ENCODE measurements at regions not wholly inside any gene's neighbourhood (a gene's known extent, or its start where the extent isn't known, plus 50 kb on each side); places are given as distances from the start of the nearest gene placed in this dataset.
A peak's percentile ranks its signal among the peaks of the same experiment; 100 is the strongest.

- Histone ChIP-seq H3K9ac (ENCODE audit: low read length) (no peak overlapping the region), H3K36me3 (ENCODE audit: control insufficient read depth, insufficient read depth, low read length, severe bottlenecking) (no peaks in the 10 kb centered on the region), H3K27me3 (replicated peaks; ENCODE audit: control insufficient read depth, insufficient read depth, low read length) (no peaks in the 10 kb centered on the region), H3K4me1 (ENCODE audit: control insufficient read depth, insufficient read depth, low read length) (peaks cover 5% of the 10 kb centered on the region), H3K9me3 (ENCODE audit: control insufficient read depth, low read length) (no peaks in the 10 kb centered on the region), H3K4me3 (ENCODE audit: low read length) (no peak overlapping the region)
- no peak for DNase-seq (ENCODE audit: low read depth)
These were observed 979.5 kb upstream of the TENM4 start for GRCh38 chr11:80420374-80420773.

- DNase-seq (ENCODE audit: low read depth) = no peak
- peaks cover 14% of the 10 kb centered on the region for H3K4me1 ChIP-seq (ENCODE audit: control insufficient read depth, insufficient read depth, low read length)
- H3K9me3 ChIP-seq (ENCODE audit: control insufficient read depth, low read length) = no peaks in the 10 kb centered on the region
- no peaks in the 10 kb centered on the region for H3K27me3 ChIP-seq (replicated peaks; ENCODE audit: control insufficient read depth, insufficient read depth, low read length)
- no peak overlapping the region for H3K9ac ChIP-seq (ENCODE audit: low read length)
- no peak overlapping the region for H3K4me3 ChIP-seq (ENCODE audit: low read length)
- no peaks in the 10 kb centered on the region for H3K36me3 ChIP-seq (ENCODE audit: control insufficient read depth, insufficient read depth, low read length, severe bottlenecking)
These were observed 976.9 kb upstream of the TENM4 start for GRCh38 chr11:80417681-80418080.

- DNase-seq (ENCODE audit: low read depth) = no peak
- H3K27me3 ChIP-seq (replicated peaks; ENCODE audit: control insufficient read depth, insufficient read depth, low read length) = no peaks in the 10 kb centered on the region
- H3K9me3 ChIP-seq (ENCODE audit: control insufficient read depth, low read length) = peaks cover 3% of the 10 kb centered on the region
- H3K4me1 ChIP-seq (ENCODE audit: control insufficient read depth, insufficient read depth, low read length) = peaks cover 14% of the 10 kb centered on the region
- H3K36me3 ChIP-seq (ENCODE audit: control insufficient read depth, insufficient read depth, low read length, severe bottlenecking) = no peaks in the 10 kb centered on the region
- H3K4me3 ChIP-seq (ENCODE audit: low read length) = peak overlapping the region; percentile 40
- no peak overlapping the region for H3K9ac ChIP-seq (ENCODE audit: low read length)
These were observed 974.8 kb upstream of the TENM4 start for GRCh38 chr11:80415580-80415979.

- H3K9ac ChIP-seq (ENCODE audit: low read length) = no peak overlapping the region
- no peaks in the 10 kb centered on the region for H3K36me3 ChIP-seq (ENCODE audit: control insufficient read depth, insufficient read depth, low read length, severe bottlenecking)
- H3K4me3 ChIP-seq (ENCODE audit: low read length) = peak overlapping the region; percentile 40
- no peak for DNase-seq (ENCODE audit: low read depth)
- no peaks in the 10 kb centered on the region for H3K27me3 ChIP-seq (replicated peaks; ENCODE audit: control insufficient read depth, insufficient read depth, low read length)
- peaks cover 3% of the 10 kb centered on the region for H3K9me3 ChIP-seq (ENCODE audit: control insufficient read depth, low read length)
- peaks cover 14% of the 10 kb centered on the region for H3K4me1 ChIP-seq (ENCODE audit: control insufficient read depth, insufficient read depth, low read length)
These were observed 973.6 kb upstream of the TENM4 start for GRCh38 chr11:80414181-80415165.

GRCh38 chr11:80412604-80413003 is 971.8 kb upstream of the TENM4 start:
- H3K4me3 ChIP-seq (ENCODE audit: low read length) = no peak overlapping the region
- H3K27me3 ChIP-seq (replicated peaks; ENCODE audit: control insufficient read depth, insufficient read depth, low read length) = no peaks in the 10 kb centered on the region
- no peak overlapping the region for H3K9ac ChIP-seq (ENCODE audit: low read length)
- H3K36me3 ChIP-seq (ENCODE audit: control insufficient read depth, insufficient read depth, low read length, severe bottlenecking) = no peaks in the 10 kb centered on the region
- peaks cover 3% of the 10 kb centered on the region for H3K9me3 ChIP-seq (ENCODE audit: control insufficient read depth, low read length)
- DNase-seq (ENCODE audit: low read depth) = no peak
- peaks cover 12% of the 10 kb centered on the region for H3K4me1 ChIP-seq (ENCODE audit: control insufficient read depth, insufficient read depth, low read length)

- H3K9me3 ChIP-seq (ENCODE audit: control insufficient read depth, low read length) = no peaks in the 10 kb centered on the region
- no peaks in the 10 kb centered on the region for H3K27me3 ChIP-seq (replicated peaks; ENCODE audit: control insufficient read depth, insufficient read depth, low read length)
- no peak for DNase-seq (ENCODE audit: low read depth)
- no peaks in the 10 kb centered on the region for H3K4me1 ChIP-seq (ENCODE audit: control insufficient read depth, insufficient read depth, low read length)
- H3K9ac ChIP-seq (ENCODE audit: low read length) = no peak overlapping the region
- H3K36me3 ChIP-seq (ENCODE audit: control insufficient read depth, insufficient read depth, low read length, severe bottlenecking) = no peaks in the 10 kb centered on the region
- H3K4me3 ChIP-seq (ENCODE audit: low read length) = no peak overlapping the region
These were observed 952.4 kb upstream of the TENM4 start for GRCh38 chr11:80393210-80393609.

- H3K9me3 ChIP-seq (ENCODE audit: control insufficient read depth, low read length) = no peaks in the 10 kb centered on the region
- no peaks in the 10 kb centered on the region for H3K36me3 ChIP-seq (ENCODE audit: control insufficient read depth, insufficient read depth, low read length, severe bottlenecking)
- no peak overlapping the region for H3K4me3 ChIP-seq (ENCODE audit: low read length)
- H3K4me1 ChIP-seq (ENCODE audit: control insufficient read depth, insufficient read depth, low read length) = no peaks in the 10 kb centered on the region
- H3K9ac ChIP-seq (ENCODE audit: low read length) = no peak overlapping the region
- no peaks in the 10 kb centered on the region for H3K27me3 ChIP-seq (replicated peaks; ENCODE audit: control insufficient read depth, insufficient read depth, low read length)
- DNase-seq (ENCODE audit: low read depth) = no peak
These were observed 949.7 kb upstream of the TENM4 start for GRCh38 chr11:80390505-80390904.

- Histone ChIP-seq H3K9ac (ENCODE audit: low read length) (no peak overlapping the region), H3K27me3 (replicated peaks; ENCODE audit: control insufficient read depth, insufficient read depth, low read length) (no peaks in the 10 kb centered on the region), H3K9me3 (ENCODE audit: control insufficient read depth, low read length) (no peaks in the 10 kb centered on the region), H3K36me3 (ENCODE audit: control insufficient read depth, insufficient read depth, low read length, severe bottlenecking) (no peaks in the 10 kb centered on the region), H3K4me1 (ENCODE audit: control insufficient read depth, insufficient read depth, low read length) (no peaks in the 10 kb centered on the region), H3K4me3 (ENCODE audit: low read length) (no peak overlapping the region)
- DNase-seq (ENCODE audit: low read depth) = no peak
These were observed 947.7 kb upstream of the TENM4 start for GRCh38 chr11:80388536-80388935.

GRCh38 chr11:80388130-80388529 is 947.3 kb upstream of the TENM4 start:
- Histone ChIP-seq H3K36me3 (ENCODE audit: control insufficient read depth, insufficient read depth, low read length, severe bottlenecking) (no peaks in the 10 kb centered on the region), H3K4me1 (ENCODE audit: control insufficient read depth, insufficient read depth, low read length) (no peaks in the 10 kb centered on the region), H3K4me3 (ENCODE audit: low read length) (no peak overlapping the region), H3K27me3 (replicated peaks; ENCODE audit: control insufficient read depth, insufficient read depth, low read length) (no peaks in the 10 kb centered on the region), H3K9ac (ENCODE audit: low read length) (no peak overlapping the region), H3K9me3 (ENCODE audit: control insufficient read depth, low read length) (no peaks in the 10 kb centered on the region)
- no peak for DNase-seq (ENCODE audit: low read depth)

GRCh38 chr11:80383655-80384054 is 942.8 kb upstream of the TENM4 start:
- H3K4me1 ChIP-seq (ENCODE audit: control insufficient read depth, insufficient read depth, low read length) = no peaks in the 10 kb centered on the region
- H3K9me3 ChIP-seq (ENCODE audit: control insufficient read depth, low read length) = no peaks in the 10 kb centered on the region
- no peaks in the 10 kb centered on the region for H3K36me3 ChIP-seq (ENCODE audit: control insufficient read depth, insufficient read depth, low read length, severe bottlenecking)
- H3K9ac ChIP-seq (ENCODE audit: low read length) = no peak overlapping the region
- no peak for DNase-seq (ENCODE audit: low read depth)
- H3K27me3 ChIP-seq (replicated peaks; ENCODE audit: control insufficient read depth, insufficient read depth, low read length) = no peaks in the 10 kb centered on the region
- H3K4me3 ChIP-seq (ENCODE audit: low read length) = no peak overlapping the region

GRCh38 chr11:80379620-80380278 is 938.9 kb upstream of the TENM4 start:
- DNase-seq (ENCODE audit: low read depth) = no peak
- Histone ChIP-seq H3K4me3 (ENCODE audit: low read length) (no peak overlapping the region), H3K9ac (ENCODE audit: low read length) (no peak overlapping the region), H3K9me3 (ENCODE audit: control insufficient read depth, low read length) (no peaks in the 10 kb centered on the region), H3K4me1 (ENCODE audit: control insufficient read depth, insufficient read depth, low read length) (no peaks in the 10 kb centered on the region), H3K36me3 (ENCODE audit: control insufficient read depth, insufficient read depth, low read length, severe bottlenecking) (no peaks in the 10 kb centered on the region), H3K27me3 (replicated peaks; ENCODE audit: control insufficient read depth, insufficient read depth, low read length) (no peaks in the 10 kb centered on the region)

All from adipocyte (in vitro differentiated cells).